Caco-2 (cell line): ENCODE measurements at regions not wholly inside any gene's neighbourhood (a gene's known extent, or its start where the extent isn't known, plus 50 kb on each side); places are given as distances from the start of the nearest gene placed in this dataset.

Experiments
- BruUV-seq: library from RNA; stranded (reverse); fragments of 400-500 nt; replicated peaks from 2 replicates; lab custom pipeline; 2021; lab: Mats Ljungman, UMichigan
- CTCF ChIA-PET: fragments of 300-600 bp; sonication (Branson Sonifier 250); formaldehyde crosslinking; loops from one replicate; lab custom pipeline; 2022; ENCODE audit warnings: antibody characterized with exemption; lab: Charles Lee
- POLR2A ChIA-PET: fragments of 300-600 bp; sonication (Branson Sonifier 250); formaldehyde crosslinking; loops from one replicate; lab custom pipeline; 2022; ENCODE audit warnings: antibody characterized with exemption; lab: Charles Lee
- DNase-seq, 2 experiments: peaks; one replicate each; pipeline versions ENCODE4 v3.0.0 to v3.0.0-alpha.2; 2020 to 2022
- H3K27me3 ChIP-seq: replicated peaks from 2 replicates; pipeline ENCODE4 v1.6.0; 2011; ENCODE audit warnings: low read length; ENCODE audit not compliant: control insufficient read depth, insufficient read depth
- H3K36me3 ChIP-seq: 2 replicates; pipeline ENCODE4 v1.5.1; 2011; ENCODE audit warnings: low read length; ENCODE audit not compliant: control insufficient read depth, insufficient read depth
- H3K4me1 ChIP-seq: fragments of 250-450 bp; sonication (Bioruptor Pico); 2 replicates; pipeline ENCODE4 v1.5.1; 2020; ENCODE audit warnings: mild to moderate bottlenecking
- H3K4me3 ChIP-seq: 2 replicates; pipeline ENCODE4 v1.5.1; 2011; ENCODE audit warnings: low read depth, mild to moderate bottlenecking, control low read depth, low read length
- H3K9me3 ChIP-seq: fragments of 250-450 bp; sonication (Bioruptor Pico); 2 replicates; pipeline ENCODE4 v1.5.1; 2020; ENCODE audit warnings: mild to moderate bottlenecking, moderate library complexity
- H3K27ac Mint-ChIP-seq: one replicate; pipeline ENCODE4 v1.8.0; 2022; ENCODE audit warnings: mixed read lengths; ENCODE audit not compliant: unreplicated experiment
- H3K27me3 Mint-ChIP-seq: one replicate; pipeline ENCODE4 v1.8.0; 2022; ENCODE audit warnings: mixed read lengths; ENCODE audit not compliant: insufficient read depth, unreplicated experiment
- H3K36me3 Mint-ChIP-seq: one replicate; pipeline ENCODE4 v1.8.0; 2022; ENCODE audit warnings: mild to moderate bottlenecking, mixed read lengths; ENCODE audit not compliant: insufficient read depth, unreplicated experiment
- H3K4me1 Mint-ChIP-seq: one replicate; pipeline ENCODE4 v1.8.0; 2022; ENCODE audit warnings: low read depth, mixed read lengths; ENCODE audit not compliant: unreplicated experiment
- H3K4me3 Mint-ChIP-seq: one replicate; pipeline ENCODE4 v1.8.0; 2022; ENCODE audit warnings: mild to moderate bottlenecking, moderate library complexity, mixed read lengths; ENCODE audit not compliant: unreplicated experiment
- H3K9me3 Mint-ChIP-seq: one replicate; pipeline ENCODE4 v1.8.0; 2022; ENCODE audit warnings: mixed read lengths; ENCODE audit not compliant: unreplicated experiment
- intact Hi-C: fragments of 100-400 bp; cut with micrococcal nuclease; formaldehyde crosslinking; loops from one replicate; pipeline ENCODE4 v1.10.0; 2022; ENCODE audit not compliant: unreplicated experiment
- TF ChIP-seq, protein P1 (sequence below), 2 experiments: fragments of 200-600 bp in 1 of 2; IDR thresholded peaks; 1 replicate in 1 of 2; 2 replicates in 1 of 2; pipeline versions ENCODE4 v1.5.1 to v1.8.0; 2011 to 2022; ENCODE audit warnings: antibody characterized with exemption in 1 of 2, control low read depth in 1 of 2, inconsistent platforms in 1 of 2, low read depth in 1 of 2, low read length in 1 of 2, mild to moderate bottlenecking in 1 of 2, moderate library complexity in 1 of 2; ENCODE audit not compliant: insufficient read depth in 1 of 2, severe bottlenecking in 1 of 2, unreplicated experiment in 1 of 2

DNA sequence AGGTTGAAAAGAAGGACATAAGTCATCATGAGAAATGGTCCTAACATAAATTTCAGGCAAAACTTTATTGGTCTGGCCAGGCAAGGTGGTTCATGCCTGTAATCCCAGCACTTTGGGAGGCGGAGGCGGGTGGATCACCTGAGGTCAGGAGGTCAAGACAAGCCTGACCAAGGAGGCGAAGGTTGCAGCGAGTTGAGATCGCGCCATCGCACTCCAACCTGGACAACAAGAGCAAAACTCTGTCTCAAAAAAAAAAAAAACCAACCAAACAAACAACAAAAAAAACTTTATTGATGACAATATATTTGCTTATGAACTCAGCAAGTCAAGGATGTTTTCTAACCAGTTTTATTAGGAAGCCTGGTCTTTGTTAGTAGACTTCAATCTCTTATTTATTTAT is 54.6 kb upstream of the ARHGAP21 start:
- Histone ChIP-seq H3K36me3 (no peaks in the 10 kb centered on the region), H3K9me3 (no peaks in the 10 kb centered on the region), H3K4me1 (peaks cover 5% of the 10 kb centered on the region; the same call in 1 of the 2 replicates), H3K27me3 (no peaks in the 10 kb centered on the region), H3K4me3 (no peak overlapping the region)
- ChIA-PET POLR2A (no interaction called here), CTCF (no interaction called here)
- no peaks in the 10 kb centered on the region for H3K27me3 Mint-ChIP-seq
- no TSS peak for BruUV-seq
- no peak for DNase-seq
- H3K36me3 Mint-ChIP-seq, result no peaks in the 10 kb centered on the region
- H3K4me3 Mint-ChIP-seq, result no peak overlapping the region
- H3K27ac Mint-ChIP-seq, result no peak overlapping the region
- TF ChIP-seq, protein P1, sequence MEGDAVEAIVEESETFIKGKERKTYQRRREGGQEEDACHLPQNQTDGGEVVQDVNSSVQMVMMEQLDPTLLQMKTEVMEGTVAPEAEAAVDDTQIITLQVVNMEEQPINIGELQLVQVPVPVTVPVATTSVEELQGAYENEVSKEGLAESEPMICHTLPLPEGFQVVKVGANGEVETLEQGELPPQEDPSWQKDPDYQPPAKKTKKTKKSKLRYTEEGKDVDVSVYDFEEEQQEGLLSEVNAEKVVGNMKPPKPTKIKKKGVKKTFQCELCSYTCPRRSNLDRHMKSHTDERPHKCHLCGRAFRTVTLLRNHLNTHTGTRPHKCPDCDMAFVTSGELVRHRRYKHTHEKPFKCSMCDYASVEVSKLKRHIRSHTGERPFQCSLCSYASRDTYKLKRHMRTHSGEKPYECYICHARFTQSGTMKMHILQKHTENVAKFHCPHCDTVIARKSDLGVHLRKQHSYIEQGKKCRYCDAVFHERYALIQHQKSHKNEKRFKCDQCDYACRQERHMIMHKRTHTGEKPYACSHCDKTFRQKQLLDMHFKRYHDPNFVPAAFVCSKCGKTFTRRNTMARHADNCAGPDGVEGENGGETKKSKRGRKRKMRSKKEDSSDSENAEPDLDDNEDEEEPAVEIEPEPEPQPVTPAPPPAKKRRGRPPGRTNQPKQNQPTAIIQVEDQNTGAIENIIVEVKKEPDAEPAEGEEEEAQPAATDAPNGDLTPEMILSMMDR (IDR thresholded peaks at IDR 0.05; ENCODE audit: insufficient read depth in 1 of 2, low read depth in 1 of 2, low read length in 1 of 2, severe bottlenecking in 1 of 2, unreplicated experiment in 1 of 2), result no peak
- H3K4me1 Mint-ChIP-seq, result no peaks in the 10 kb centered on the region
- intact Hi-C loops, result no loop called here
- no peaks in the 10 kb centered on the region for H3K9me3 Mint-ChIP-seq

DNA sequence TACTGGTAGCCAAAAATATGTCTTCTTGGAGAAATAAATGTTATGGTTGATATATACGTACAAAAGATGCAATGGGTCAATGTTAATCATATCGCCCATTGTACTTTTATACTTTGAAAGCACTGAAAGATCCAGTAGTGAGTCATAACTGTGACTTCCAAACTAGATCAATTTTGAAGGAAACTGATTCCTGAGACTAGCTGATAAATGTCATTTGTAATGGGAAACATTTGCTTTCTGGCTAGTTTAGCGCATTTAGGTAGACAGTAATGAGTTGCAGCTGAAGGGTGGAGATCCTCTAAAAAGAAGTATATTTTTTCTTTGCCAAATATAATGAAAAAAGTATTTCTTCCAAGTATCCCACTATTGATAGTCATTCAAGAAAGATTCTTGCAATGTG is 53.5 kb upstream of the ARHGAP21 start:
- no peak for DNase-seq
- intact Hi-C loops, result no loop called here
- H3K27me3 Mint-ChIP-seq, result no peaks in the 10 kb centered on the region
- H3K4me1 Mint-ChIP-seq, result no peaks in the 10 kb centered on the region
- POLR2A ChIA-PET, result no interaction called here
- no peak overlapping the region for H3K4me3 Mint-ChIP-seq
- CTCF ChIA-PET, result no interaction called here
- TF ChIP-seq, protein P1 (IDR thresholded peaks at IDR 0.05; ENCODE audit: insufficient read depth in 1 of 2, low read depth in 1 of 2, low read length in 1 of 2, severe bottlenecking in 1 of 2, unreplicated experiment in 1 of 2), result no peak
- H3K36me3 ChIP-seq, result no peaks in the 10 kb centered on the region
- peaks cover 5% of the 10 kb centered on the region; the same call in 1 of the 2 replicates for H3K4me1 ChIP-seq
- H3K27me3 ChIP-seq, result no peaks in the 10 kb centered on the region
- H3K4me3 ChIP-seq, result no peak overlapping the region
- H3K9me3 ChIP-seq, result no peaks in the 10 kb centered on the region
- no peaks in the 10 kb centered on the region for H3K36me3 Mint-ChIP-seq
- no peaks in the 10 kb centered on the region for H3K9me3 Mint-ChIP-seq
- no peak overlapping the region for H3K27ac Mint-ChIP-seq
- no TSS peak for BruUV-seq

DNA sequence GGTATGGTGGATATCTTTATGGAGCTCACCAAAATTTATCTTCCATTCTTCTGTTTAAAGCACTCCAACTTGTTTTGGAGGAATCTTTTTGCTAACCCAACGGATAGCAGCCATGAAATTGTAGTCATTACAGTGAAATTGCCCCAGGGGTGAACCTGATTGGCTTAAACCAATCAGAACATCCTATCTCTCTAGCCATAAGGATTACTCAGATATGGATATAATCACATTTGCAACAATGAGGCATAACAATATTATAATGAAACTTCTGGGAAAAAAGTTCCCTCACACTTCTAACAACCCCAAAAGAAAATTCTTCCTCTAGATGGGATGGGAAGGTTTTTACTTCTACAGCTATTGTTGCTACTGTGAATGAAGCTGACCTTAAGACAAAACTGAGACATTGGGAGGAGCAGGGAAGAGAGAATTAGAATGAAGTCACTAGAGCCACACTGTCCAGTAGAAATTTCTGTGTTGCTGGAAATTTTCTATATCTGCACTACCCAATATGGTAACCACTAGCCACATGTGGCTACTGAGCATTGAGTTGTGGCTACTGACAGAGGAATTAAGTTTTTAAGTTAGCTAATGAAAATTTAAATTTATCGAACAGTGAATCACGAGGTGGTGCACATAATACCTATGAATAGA is 50.4 kb upstream of the ARHGAP21 start:
- DNase-seq, result no peak

More for the DNA sequence above, 50.4 kb upstream of the ARHGAP21 start:
- no peak overlapping the region for H3K27ac Mint-ChIP-seq
- no peaks in the 10 kb centered on the region for H3K27me3 Mint-ChIP-seq
- no TSS peak for BruUV-seq
- Histone ChIP-seq H3K27me3 (no peaks in the 10 kb centered on the region), H3K4me3 (no peak overlapping the region), H3K9me3 (no peaks in the 10 kb centered on the region), H3K4me1 (peaks cover 5% of the 10 kb centered on the region; the same call in 1 of the 2 replicates), H3K36me3 (no peaks in the 10 kb centered on the region)
- POLR2A ChIA-PET, result no interaction called here
- intact Hi-C loops, result no loop called here
- TF ChIP-seq, protein P1 (IDR thresholded peaks at IDR 0.05; ENCODE audit: insufficient read depth in 1 of 2, low read depth in 1 of 2, low read length in 1 of 2, severe bottlenecking in 1 of 2, unreplicated experiment in 1 of 2), result no peak
- H3K4me3 Mint-ChIP-seq, result no peak overlapping the region
- CTCF ChIA-PET, result no interaction called here
- no peaks in the 10 kb centered on the region for H3K36me3 Mint-ChIP-seq
- H3K4me1 Mint-ChIP-seq, result no peaks in the 10 kb centered on the region
- no peaks in the 10 kb centered on the region for H3K9me3 Mint-ChIP-seq
